HepG2 (cell line): ENCODE measurements at regions not wholly inside any gene's neighbourhood (a gene's known extent, or its start where the extent isn't known, plus 50 kb on each side); places are given as distances from the start of the nearest gene placed in this dataset.

Source experiments
- ATAC-seq: fragments of 200-7000 bp; cut with Tn5 transposase; 3 replicates; pipeline ENCODE4 v1.9.1; 2020; ENCODE audit warnings: mild to moderate bottlenecking, moderate library complexity
- BruUV-seq: library from RNA; stranded (reverse); fragments of 400-500 nt; replicated peaks from 2 replicates; lab custom pipeline; 2021; lab: Mats Ljungman, UMichigan
- CTCF ChIA-PET: fragments of 300-600 bp; formaldehyde crosslinking; extraction: SDS; loops from one replicate; lab custom pipeline; 2021; ENCODE audit warnings: low total read pairs, inconsistent platforms, low intra/inter-chr PET ratio; lab: Yijun Ruan, JAX
- POLR2A ChIA-PET: fragments of 350-600 bp; sonication (Branson Sonifier 250); formaldehyde crosslinking; loops from one replicate; lab custom pipeline; 2020; ENCODE audit warnings: antibody characterized with exemption, inconsistent platforms; lab: Yijun Ruan, JAX
- DNase-seq: peaks from one replicate; pipeline ENCODE4 v3.0.0-alpha.2; 2015; ENCODE audit warnings: low spot score
- FAIRE-seq: peaks from 3 replicates; lab custom pipeline; 2011; peaks lifted over from hg19 to GRCh38; lab: Jason Lieb, UNC
- H2AFZ ChIP-seq: one replicate; pipeline ENCODE4 v1.6.1; 2011; ENCODE audit warnings: low read length, inconsistent platforms
- H3K27ac ChIP-seq: fragments of 300-600 bp; 3 replicates; pipeline ENCODE4 v1.8.0; 2011; ENCODE audit warnings: mixed run types, mild to moderate bottlenecking, mixed read lengths, low read length, inconsistent platforms; ENCODE audit not compliant: insufficient read depth; ENCODE audit errors: extremely low read length
- H3K27me3 ChIP-seq, 2 experiments: fragments of 200-600 bp in 1 of 2; 2 replicates in 1 of 2; 3 replicates in 1 of 2; pipeline versions ENCODE4 v1.6.0 to v1.8.0; 2011; ENCODE audit warnings: low read length in 2 of 2, mild to moderate bottlenecking in 2 of 2, moderate library complexity in 2 of 2, inconsistent platforms in 1 of 2; ENCODE audit not compliant: insufficient read depth in 2 of 2, control insufficient read depth in 1 of 2
- H3K36me3 ChIP-seq, 2 experiments: fragments of 200-600 bp in 1 of 2; replicated peaks in 1 of 2; 2 replicates in 1 of 2; 3 replicates in 1 of 2; pipeline versions ENCODE4 v1.5.1 to v1.8.0; 2011; ENCODE audit warnings: low read length in 2 of 2, inconsistent platforms in 1 of 2; ENCODE audit not compliant: insufficient read depth in 2 of 2, control insufficient read depth in 1 of 2
- H3K4me1 ChIP-seq: 2 replicates; pipeline ENCODE4 v1.5.1; 2012; ENCODE audit warnings: low read length, inconsistent platforms; ENCODE audit not compliant: insufficient read depth
- H3K4me2 ChIP-seq: 2 replicates; pipeline ENCODE4 v1.6.0; 2011; ENCODE audit warnings: low read depth, low read length, inconsistent platforms
- H3K4me3 ChIP-seq, 3 experiments: fragments of 200-600 bp in 1 of 3; sonication (generic), shearing (Covaris generic) in 1 of 3; replicated peaks in 1 of 3; 2 replicates each; pipeline ENCODE4 v1.5.1; 2011 to 2016; ENCODE audit warnings: low read length in 3 of 3, inconsistent platforms in 2 of 3, low read depth in 2 of 3, mild to moderate bottlenecking in 2 of 3, control low read depth in 1 of 3, mixed read lengths in 1 of 3; ENCODE audit not compliant: insufficient read depth in 1 of 3
- H3K79me2 ChIP-seq: one replicate; pipeline ENCODE4 v1.6.1; 2011; ENCODE audit warnings: low read length, inconsistent platforms; ENCODE audit not compliant: insufficient read depth
- H3K9ac ChIP-seq: 2 replicates; pipeline ENCODE4 v1.6.0; 2011; ENCODE audit warnings: mild to moderate bottlenecking, low read depth, low read length, inconsistent platforms; ENCODE audit not compliant: insufficient read depth
- H3K9me3 ChIP-seq: 2 replicates; pipeline ENCODE4 v1.5.1; 2012; ENCODE audit warnings: mild to moderate bottlenecking, low read length
- H4K20me1 ChIP-seq: 2 replicates; pipeline ENCODE4 v1.6.0; 2011; ENCODE audit warnings: inconsistent platforms, mild to moderate bottlenecking, low read length, moderate library complexity; ENCODE audit not compliant: insufficient read depth
- ATF7-NPFF ChIP-seq: sonication (generic); formaldehyde crosslinking; IDR thresholded peaks from 2 replicates; pipeline ENCODE4 v1.8.1; 2023; ENCODE audit warnings: mild to moderate bottlenecking, low read depth, missing genetic modification reagents, moderate library complexity
- HNRNPH1 ChIP-seq: fragments of 200-400 bp; formaldehyde crosslinking; optimal IDR thresholded peaks from 2 replicates; pipeline ENCODE3; 2017; ENCODE audit warnings: mild to moderate bottlenecking, low read depth, low read length
- MYPOP ChIP-seq: sonication (generic); formaldehyde crosslinking; IDR thresholded peaks from 2 replicates; pipeline ENCODE4 v1.8.1; 2023; ENCODE audit warnings: mild to moderate bottlenecking, moderate library complexity, missing genetic modification reagents
- POLR2AphosphoS5 ChIP-seq: IDR thresholded peaks from 2 replicates; pipeline ENCODE4 v1.6.1; 2012; ENCODE audit warnings: low read depth, low read length
- STAG1 ChIP-seq: sonication (generic); formaldehyde crosslinking; IDR thresholded peaks from 2 replicates; pipeline ENCODE4 v1.4.0; 2020; ENCODE audit warnings: missing genetic modification reagents
- ZZZ3 ChIP-seq: sonication (generic); formaldehyde crosslinking; IDR thresholded peaks from 2 replicates; pipeline ENCODE4 v1.4.0; 2020; ENCODE audit warnings: missing genetic modification reagents, mild to moderate bottlenecking, borderline replicate concordance
- WGBS: methylation state at CpG from one replicate; pipeline ENCODE4 v1.1.6; 2017; ENCODE audit warnings: low lambda C conversion rate; 5-methylcytosine and 5-hydroxymethylcytosine counted together
- in situ Hi-C: cut with HindIII; loops from 2 replicates; pipeline ENCODE4 v1.10.0; 2017; ENCODE audit warnings: low pct_unique_long_range_greater_than_20kb; ENCODE audit not compliant: extremely low pct_ligation_motif_present
- intact Hi-C: fragments of 100-400 bp; cut with micrococcal nuclease; formaldehyde crosslinking; loops from one replicate; pipeline ENCODE4 v1.10.0; 2022; ENCODE audit not compliant: unreplicated experiment
- TF ChIP-seq, protein P1 (sequence below): sonication (generic); formaldehyde crosslinking; IDR thresholded peaks from 2 replicates; pipeline ENCODE4 v1.4.0; 2020; ENCODE audit warnings: mild to moderate bottlenecking, missing genetic modification reagents
- TF ChIP-seq, protein P2 (sequence below): IDR thresholded peaks from 2 replicates; pipeline ENCODE4 v1.6.1; 2012; ENCODE audit warnings: inconsistent platforms
- TF ChIP-seq, protein P3 (sequence below): sonication (generic); formaldehyde crosslinking; IDR thresholded peaks from 2 replicates; pipeline ENCODE4 v1.5.0; 2020; ENCODE audit warnings: mild to moderate bottlenecking, missing genetic modification reagents, moderate library complexity

GRCh38 chr3:117350371-117350770 is 640.8 kb downstream of the TUSC7 start (continued):
- no peak for TF ChIP-seq MYPOP (CRISPR knock-in tag)
- TF ChIP-seq, protein P1, sequence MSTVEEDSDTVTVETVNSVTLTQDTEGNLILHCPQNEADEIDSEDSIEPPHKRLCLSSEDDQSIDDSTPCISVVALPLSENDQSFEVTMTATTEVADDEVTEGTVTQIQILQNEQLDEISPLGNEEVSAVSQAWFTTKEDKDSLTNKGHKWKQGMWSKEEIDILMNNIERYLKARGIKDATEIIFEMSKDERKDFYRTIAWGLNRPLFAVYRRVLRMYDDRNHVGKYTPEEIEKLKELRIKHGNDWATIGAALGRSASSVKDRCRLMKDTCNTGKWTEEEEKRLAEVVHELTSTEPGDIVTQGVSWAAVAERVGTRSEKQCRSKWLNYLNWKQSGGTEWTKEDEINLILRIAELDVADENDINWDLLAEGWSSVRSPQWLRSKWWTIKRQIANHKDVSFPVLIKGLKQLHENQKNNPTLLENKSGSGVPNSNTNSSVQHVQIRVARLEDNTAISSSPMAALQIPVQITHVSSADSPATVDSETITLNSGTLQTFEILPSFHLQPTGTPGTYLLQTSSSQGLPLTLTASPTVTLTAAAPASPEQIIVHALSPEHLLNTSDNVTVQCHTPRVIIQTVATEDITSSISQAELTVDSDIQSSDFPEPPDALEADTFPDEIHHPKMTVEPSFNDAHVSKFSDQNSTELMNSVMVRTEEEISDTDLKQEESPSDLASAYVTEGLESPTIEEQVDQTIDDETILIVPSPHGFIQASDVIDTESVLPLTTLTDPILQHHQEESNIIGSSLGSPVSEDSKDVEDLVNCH (CRISPR knock-in tag) = no peak
- TF ChIP-seq ATF7-NPFF (CRISPR knock-in tag) = no peak
- no peak for TF ChIP-seq ZZZ3 (CRISPR knock-in tag)
- no peak for TF ChIP-seq POLR2AphosphoS5
- TF ChIP-seq HNRNPH1 = no peak

DNA sequence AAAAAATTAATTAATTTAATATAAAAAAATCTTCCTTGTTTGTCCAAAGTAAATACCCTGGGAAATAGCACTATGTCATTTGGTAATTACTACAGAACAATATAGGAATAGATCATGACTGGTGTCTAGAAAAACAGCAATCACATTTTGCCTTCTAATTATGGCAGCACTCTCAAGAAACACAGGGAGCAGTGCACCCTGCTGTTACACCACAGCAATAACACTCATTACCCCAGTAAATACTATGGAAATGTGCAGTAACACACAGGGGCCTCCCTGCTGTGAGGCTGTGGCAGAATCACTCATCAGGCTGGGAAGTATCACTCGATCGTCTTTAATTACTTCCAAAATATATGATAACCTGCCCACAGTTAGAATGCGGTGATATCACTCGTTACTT is 646.0 kb downstream of the TUSC7 start:
- WGBS = 4% methylated on average over 4 of the region's 4 CpGs
- ATAC-seq = peak; percentile 70
- Histone ChIP-seq H2AFZ (no peak overlapping the region), H3K79me2 (no peaks in the 10 kb centered on the region), H3K4me1 (no peaks in the 10 kb centered on the region), H3K9ac (no peak overlapping the region), H3K4me2 (no peak overlapping the region), H3K27me3 (no peaks in the 10 kb centered on the region), H3K9me3 (no peaks in the 10 kb centered on the region), H3K27ac (no peak overlapping the region), H3K36me3 (no peaks in the 10 kb centered on the region), H4K20me1 (no peaks in the 10 kb centered on the region), H3K4me3 (no peak overlapping the region)
- BruUV-seq = no TSS peak
- ChIA-PET POLR2A (no interaction called here), CTCF (interaction anchor here (0.6 kb wide), 1 partner anchor 296 kb away, joined by 3 read pairs; no protein-coding TSS in a partner anchor)
- intact Hi-C loops = loop anchor here (1.0 kb wide), 1 partner anchor 296 kb away; no protein-coding TSS in a partner anchor
- no peak for FAIRE-seq
- TF ChIP-seq, protein P2, sequence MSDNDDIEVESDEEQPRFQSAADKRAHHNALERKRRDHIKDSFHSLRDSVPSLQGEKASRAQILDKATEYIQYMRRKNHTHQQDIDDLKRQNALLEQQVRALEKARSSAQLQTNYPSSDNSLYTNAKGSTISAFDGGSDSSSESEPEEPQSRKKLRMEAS = no peak
- TF ChIP-seq, protein P3, sequence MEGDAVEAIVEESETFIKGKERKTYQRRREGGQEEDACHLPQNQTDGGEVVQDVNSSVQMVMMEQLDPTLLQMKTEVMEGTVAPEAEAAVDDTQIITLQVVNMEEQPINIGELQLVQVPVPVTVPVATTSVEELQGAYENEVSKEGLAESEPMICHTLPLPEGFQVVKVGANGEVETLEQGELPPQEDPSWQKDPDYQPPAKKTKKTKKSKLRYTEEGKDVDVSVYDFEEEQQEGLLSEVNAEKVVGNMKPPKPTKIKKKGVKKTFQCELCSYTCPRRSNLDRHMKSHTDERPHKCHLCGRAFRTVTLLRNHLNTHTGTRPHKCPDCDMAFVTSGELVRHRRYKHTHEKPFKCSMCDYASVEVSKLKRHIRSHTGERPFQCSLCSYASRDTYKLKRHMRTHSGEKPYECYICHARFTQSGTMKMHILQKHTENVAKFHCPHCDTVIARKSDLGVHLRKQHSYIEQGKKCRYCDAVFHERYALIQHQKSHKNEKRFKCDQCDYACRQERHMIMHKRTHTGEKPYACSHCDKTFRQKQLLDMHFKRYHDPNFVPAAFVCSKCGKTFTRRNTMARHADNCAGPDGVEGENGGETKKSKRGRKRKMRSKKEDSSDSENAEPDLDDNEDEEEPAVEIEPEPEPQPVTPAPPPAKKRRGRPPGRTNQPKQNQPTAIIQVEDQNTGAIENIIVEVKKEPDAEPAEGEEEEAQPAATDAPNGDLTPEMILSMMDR (CRISPR knock-in tag) = peak; percentile 37; the same call in 1 of the 2 replicates
- peak; percentile 34 for TF ChIP-seq STAG1
- peak; percentile 2 for DNase-seq
- in situ Hi-C loops = no loop called here
